Parathyroid adenoma (tissue), 2 donors: ENCODE measurements at regions not wholly inside any gene's neighbourhood (a gene's known extent, or its start where the extent isn't known, plus 50 kb on each side); places are given as distances from the start of the nearest gene placed in this dataset.

Experiments
- H2AFZ ChIP-seq: fragments of 300-600 bp; sonication (generic); one replicate; pipeline ENCODE4 v1.7.0; 2017; ENCODE audit warnings: antibody characterized with exemption, mild to moderate bottlenecking
- H3K27ac ChIP-seq: fragments of 300-600 bp; sonication (generic); one replicate; pipeline ENCODE4 v1.7.0; 2017
- H3K27me3 ChIP-seq: fragments of 300-600 bp; sonication (generic); one replicate; pipeline ENCODE4 v1.7.0; 2017; ENCODE audit warnings: low read length; ENCODE audit not compliant: control insufficient read depth, insufficient read depth
- H3K36me3 ChIP-seq: fragments of 300-600 bp; sonication (generic); one replicate; pipeline ENCODE4 v1.7.0; 2017; ENCODE audit warnings: low read length; ENCODE audit not compliant: control insufficient read depth, insufficient read depth
- H3K4me1 ChIP-seq: fragments of 300-600 bp; sonication (generic); one replicate; pipeline ENCODE4 v1.7.0; 2017; ENCODE audit warnings: control low read depth
- H3K4me2 ChIP-seq: fragments of 300-600 bp; sonication (generic); one replicate; pipeline ENCODE4 v1.7.0; 2017; ENCODE audit warnings: low read length
- H3K4me3 ChIP-seq: fragments of 300-600 bp; sonication (generic); one replicate; pipeline ENCODE4 v1.7.0; 2017; ENCODE audit warnings: low read depth, low read length
- H3K79me2 ChIP-seq: fragments of 300-600 bp; sonication (generic); one replicate; pipeline ENCODE4 v1.7.0; 2017; ENCODE audit warnings: control low read depth
- H3K9ac ChIP-seq: fragments of 300-600 bp; sonication (generic); one replicate; pipeline ENCODE4 v1.7.0; 2017; ENCODE audit warnings: mild to moderate bottlenecking
- H3K9me3 ChIP-seq: fragments of 300-600 bp; sonication (generic); one replicate; pipeline ENCODE4 v1.7.0; 2017; ENCODE audit warnings: low read length; ENCODE audit not compliant: control insufficient read depth
- CTCF ChIP-seq: fragments of 300-600 bp; sonication (generic); IDR thresholded peaks from one replicate; pipeline ENCODE4 v1.7.0; 2017; ENCODE audit warnings: antibody characterized with exemption, mild to moderate bottlenecking
- donor health status: primary hyperparathyroidism.

GRCh38 chr12:42761601-42762350 lies 172.2 kb upstream of the PRICKLE1 start:
- Histone ChIP-seq H3K4me1 (peaks cover 7% of the 10 kb centered on the region), H3K4me2 (no peak overlapping the region), H3K9me3 (no peaks in the 10 kb centered on the region), H3K27ac (no peak overlapping the region), H2AFZ (no peak overlapping the region), H3K27me3 (no peaks in the 10 kb centered on the region), H3K79me2 (no peaks in the 10 kb centered on the region), H3K36me3 (no peaks in the 10 kb centered on the region), H3K4me3 (no peak overlapping the region), H3K9ac (no peak overlapping the region)
- no peak for TF ChIP-seq CTCF

GRCh38 chr12:42761086-42761485 lies 171.5 kb upstream of the PRICKLE1 start:
- Histone ChIP-seq H3K4me3 (no peak overlapping the region), H3K4me2 (no peak overlapping the region), H3K36me3 (no peaks in the 10 kb centered on the region), H3K9me3 (no peaks in the 10 kb centered on the region), H2AFZ (no peak overlapping the region), H3K9ac (no peak overlapping the region), H3K79me2 (no peaks in the 10 kb centered on the region), H3K27ac (no peak overlapping the region), H3K4me1 (peaks cover 7% of the 10 kb centered on the region), H3K27me3 (no peaks in the 10 kb centered on the region)
- TF ChIP-seq CTCF: no peak

GRCh38 chr12:42760550-42760949 lies 171.0 kb upstream of the PRICKLE1 start:
- H3K4me2 ChIP-seq: no peak overlapping the region
- TF ChIP-seq CTCF: no peak

GRCh38 chr12:42759622-42760273 lies 170.2 kb upstream of the PRICKLE1 start:
- Histone ChIP-seq H3K27ac (no peak overlapping the region), H3K79me2 (no peaks in the 10 kb centered on the region), H3K36me3 (no peaks in the 10 kb centered on the region), H3K4me1 (peaks cover 7% of the 10 kb centered on the region), H3K9ac (no peak overlapping the region), H3K4me3 (no peak overlapping the region), H3K4me2 (no peak overlapping the region), H3K27me3 (no peaks in the 10 kb centered on the region), H3K9me3 (no peaks in the 10 kb centered on the region), H2AFZ (peak overlapping the region; percentile 14)
- TF ChIP-seq CTCF: no peak

More at GRCh38 chr12:42760550-42760949, 171.0 kb upstream of the PRICKLE1 start:
- H2AFZ ChIP-seq: no peak overlapping the region
- no peaks in the 10 kb centered on the region for H3K27me3 ChIP-seq
- H3K9ac ChIP-seq: no peak overlapping the region
- H3K36me3 ChIP-seq: no peaks in the 10 kb centered on the region
- H3K9me3 ChIP-seq: no peaks in the 10 kb centered on the region
- no peak overlapping the region for H3K4me3 ChIP-seq
- no peak overlapping the region for H3K27ac ChIP-seq
- H3K79me2 ChIP-seq: no peaks in the 10 kb centered on the region
- peaks cover 7% of the 10 kb centered on the region for H3K4me1 ChIP-seq
